ENCODE measurements at regions not wholly inside any gene's neighbourhood (a gene's known extent, or its start where the extent isn't known, plus 50 kb on each side); places are given as distances from the start of the nearest gene placed in this dataset.

GRCh38 chr14:21965042-21965441 lies 291.4 kb upstream of the OR4E1 start:
- no peaks in the 10 kb centered on the region for H3K36me3 ChIP-seq (ENCODE audit: control insufficient read depth in 1 of 2, insufficient read depth in 2 of 2, low read length in 2 of 2)
- CTCF ChIA-PET = interaction anchor here (1.6 kb wide), 1 partner anchor 13 kb away, joined by 5 read pairs; no protein-coding TSS in a partner anchor

More at GRCh38 chr14:21965042-21965441, 291.4 kb upstream of the OR4E1 start:
- H3K27me3 ChIP-seq (ENCODE audit: insufficient read depth, low read length) = 0 out of 2 replicates have a peak, but pooled peaks cover 9% of the 10 kb centered on the region
- intact Hi-C loops (cut with micrococcal nuclease) = loop anchor here (2.0 kb wide), 1 partner anchor 16 kb away; no protein-coding TSS in a partner anchor
- no peak for TF ChIP-seq POLR2A (IDR thresholded peaks at IDR 0.05; ENCODE audit: borderline replicate concordance, extremely low read depth, insufficient read depth, insufficient read length)
- TF ChIP-seq SRF (IDR thresholded peaks at IDR 0.05; ENCODE audit: low read depth) = no peak
- no peak for TF ChIP-seq YY1 (IDR thresholded peaks at IDR 0.05; ENCODE audit: extremely low read depth, insufficient replicate concordance, low read depth, low read length)
- TF ChIP-seq SP1 (IDR thresholded peaks at IDR 0.05; ENCODE audit: low read depth) = no peak
- no peak for TF ChIP-seq POLR2AphosphoS5 (IDR thresholded peaks at IDR 0.05; ENCODE audit: low read depth, low read length)
- no peak for TF ChIP-seq EZH2 (IDR thresholded peaks at IDR 0.05)
- TF ChIP-seq, protein P1, sequence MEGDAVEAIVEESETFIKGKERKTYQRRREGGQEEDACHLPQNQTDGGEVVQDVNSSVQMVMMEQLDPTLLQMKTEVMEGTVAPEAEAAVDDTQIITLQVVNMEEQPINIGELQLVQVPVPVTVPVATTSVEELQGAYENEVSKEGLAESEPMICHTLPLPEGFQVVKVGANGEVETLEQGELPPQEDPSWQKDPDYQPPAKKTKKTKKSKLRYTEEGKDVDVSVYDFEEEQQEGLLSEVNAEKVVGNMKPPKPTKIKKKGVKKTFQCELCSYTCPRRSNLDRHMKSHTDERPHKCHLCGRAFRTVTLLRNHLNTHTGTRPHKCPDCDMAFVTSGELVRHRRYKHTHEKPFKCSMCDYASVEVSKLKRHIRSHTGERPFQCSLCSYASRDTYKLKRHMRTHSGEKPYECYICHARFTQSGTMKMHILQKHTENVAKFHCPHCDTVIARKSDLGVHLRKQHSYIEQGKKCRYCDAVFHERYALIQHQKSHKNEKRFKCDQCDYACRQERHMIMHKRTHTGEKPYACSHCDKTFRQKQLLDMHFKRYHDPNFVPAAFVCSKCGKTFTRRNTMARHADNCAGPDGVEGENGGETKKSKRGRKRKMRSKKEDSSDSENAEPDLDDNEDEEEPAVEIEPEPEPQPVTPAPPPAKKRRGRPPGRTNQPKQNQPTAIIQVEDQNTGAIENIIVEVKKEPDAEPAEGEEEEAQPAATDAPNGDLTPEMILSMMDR (IDR thresholded peaks at IDR 0.05 in 2 of 3, conservative IDR thresholded peaks at IDR 0.05 in 1 of 3; ENCODE audit: borderline replicate concordance in 1 of 3, insufficient read depth in 1 of 3, low read depth in 2 of 3, low read length in 2 of 3) = no peak
- TF ChIP-seq MAX (IDR thresholded peaks at IDR 0.05) = no peak
- no peak for TF ChIP-seq JUND (IDR thresholded peaks at IDR 0.05)
- TF ChIP-seq SIN3A (IDR thresholded peaks at IDR 0.05; ENCODE audit: low read depth) = no peak
- TF ChIP-seq CBX3 (IDR thresholded peaks at IDR 0.05; ENCODE audit: low read depth) = no peak
- TF ChIP-seq EZH2phosphoT487 (IDR thresholded peaks at IDR 0.05; ENCODE audit: borderline replicate concordance) = no peak
- TF ChIP-seq ATF3 (IDR thresholded peaks at IDR 0.05) = no peak
- TF ChIP-seq FOSL1 (IDR thresholded peaks at IDR 0.05; ENCODE audit: low read depth) = no peak
- no peak for TF ChIP-seq EGR1 (IDR thresholded peaks at IDR 0.05; ENCODE audit: low read depth)
- no peak for TF ChIP-seq ZNF274 (IDR thresholded peaks at IDR 0.05; ENCODE audit: low read depth, low read length)
- TF ChIP-seq TCF7L2 (IDR thresholded peaks at IDR 0.05; ENCODE audit: borderline replicate concordance, extremely low read depth, insufficient read depth, insufficient read length) = no peak
- TF ChIP-seq RAD21 (IDR thresholded peaks at IDR 0.05; ENCODE audit: low read depth) = no peak
- no peak for TF ChIP-seq ZBTB33 (IDR thresholded peaks at IDR 0.05; ENCODE audit: extremely low read depth, insufficient replicate concordance, low read length)
- no peak for TF ChIP-seq CEBPB (IDR thresholded peaks at IDR 0.05; ENCODE audit: low read depth)
- no peaks in the 10 kb centered on the region for H3K9me2 ChIP-seq (ENCODE audit: insufficient read depth)
- H3K79me2 ChIP-seq (ENCODE audit: insufficient read depth, low read length) = no peaks in the 10 kb centered on the region
- no peak overlapping the region for H3K9ac ChIP-seq (ENCODE audit: low read length)
- BruUV-seq (replicated peaks) = no TSS peak
- H3K27ac ChIP-seq (ENCODE audit: low read depth, low read length) = no peak overlapping the region
- H2AFZ ChIP-seq (ENCODE audit: low read depth, low read length, poor library complexity, severe bottlenecking) = no peak overlapping the region
- no peak for DNase-seq (ENCODE audit: low read depth, low spot score)
- H3K4me3 ChIP-seq (replicated peaks in 1 of 2; ENCODE audit: low read depth in 1 of 2, low read length in 2 of 2) = no peak overlapping the region
- no peak for ATAC-seq
- RAD21 ChIA-PET (ENCODE audit: low non-redundant PET in 1 of 2, low total read pairs in 2 of 2, uncharacterized antibody in 2 of 2, unreplicated experiment in 2 of 2) = no interaction called here
- no peaks in the 10 kb centered on the region for H3K4me1 ChIP-seq (ENCODE audit: control insufficient read depth in 1 of 2, insufficient read depth in 2 of 2, low read length in 2 of 2)
- POLR2A ChIA-PET = no interaction called here
- no peaks in the 10 kb centered on the region for H3K9me3 ChIP-seq (ENCODE audit: control insufficient read depth in 1 of 2, insufficient read depth in 1 of 2, low read depth in 1 of 2, low read length in 2 of 2)
- no peak overlapping the region for H3K4me2 ChIP-seq (ENCODE audit: low read length)
- H4K20me1 ChIP-seq (ENCODE audit: insufficient read depth) = no peaks in the 10 kb centered on the region
